ENCODE measurements at regions not wholly inside any gene's neighbourhood (a gene's known extent, or its start where the extent isn't known, plus 50 kb on each side); places are given as distances from the start of the nearest gene placed in this dataset.

DNA sequence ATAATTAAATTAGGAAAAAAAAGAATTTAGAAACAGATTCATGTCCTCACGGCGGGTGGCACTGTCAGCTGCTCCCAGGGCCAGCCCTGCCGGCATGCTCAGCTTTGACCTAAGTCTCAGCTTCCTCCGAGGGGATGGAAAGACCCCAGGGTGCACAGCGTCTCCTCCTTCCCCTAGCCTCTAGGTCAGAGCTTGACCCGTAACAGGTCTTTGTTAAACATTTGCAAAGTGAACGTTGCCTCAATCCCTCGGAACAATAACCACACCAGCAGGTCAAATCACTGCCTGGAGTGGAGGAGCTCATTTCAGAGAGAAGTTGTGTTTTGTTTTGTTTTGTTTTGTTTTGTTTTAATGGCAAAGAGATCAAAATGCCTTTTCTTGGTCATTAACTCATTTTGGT, 171.3 kb downstream of the TMEM18 start:
- TF ChIP-seq MXI1 (IDR thresholded peaks at IDR 0.05; ENCODE audit: low read depth, low read length) (no peak), MEF2A (IDR thresholded peaks at IDR 0.05; ENCODE audit: borderline replicate concordance, low read depth) (no peak), RFX5 (IDR thresholded peaks at IDR 0.05; ENCODE audit: low read length) (no peak), GABPA (IDR thresholded peaks at IDR 0.05; ENCODE audit: low read depth) (no peak), EP300 (IDR thresholded peaks at IDR 0.05; ENCODE audit: borderline replicate concordance in 1 of 2, low read depth in 1 of 2, low read length in 1 of 2) (no peak), JUND (IDR thresholded peaks at IDR 0.05) (no peak), EZH2phosphoT487 (IDR thresholded peaks at IDR 0.05; ENCODE audit: borderline replicate concordance, low read depth) (no peak), POLR2AphosphoS5 (IDR thresholded peaks at IDR 0.05; ENCODE audit: low read depth, low read length) (no peak)
- TF ChIP-seq, protein P1, sequence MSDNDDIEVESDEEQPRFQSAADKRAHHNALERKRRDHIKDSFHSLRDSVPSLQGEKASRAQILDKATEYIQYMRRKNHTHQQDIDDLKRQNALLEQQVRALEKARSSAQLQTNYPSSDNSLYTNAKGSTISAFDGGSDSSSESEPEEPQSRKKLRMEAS (IDR thresholded peaks at IDR 0.05; ENCODE audit: low read depth) = no peak
- TF ChIP-seq, protein P2, sequence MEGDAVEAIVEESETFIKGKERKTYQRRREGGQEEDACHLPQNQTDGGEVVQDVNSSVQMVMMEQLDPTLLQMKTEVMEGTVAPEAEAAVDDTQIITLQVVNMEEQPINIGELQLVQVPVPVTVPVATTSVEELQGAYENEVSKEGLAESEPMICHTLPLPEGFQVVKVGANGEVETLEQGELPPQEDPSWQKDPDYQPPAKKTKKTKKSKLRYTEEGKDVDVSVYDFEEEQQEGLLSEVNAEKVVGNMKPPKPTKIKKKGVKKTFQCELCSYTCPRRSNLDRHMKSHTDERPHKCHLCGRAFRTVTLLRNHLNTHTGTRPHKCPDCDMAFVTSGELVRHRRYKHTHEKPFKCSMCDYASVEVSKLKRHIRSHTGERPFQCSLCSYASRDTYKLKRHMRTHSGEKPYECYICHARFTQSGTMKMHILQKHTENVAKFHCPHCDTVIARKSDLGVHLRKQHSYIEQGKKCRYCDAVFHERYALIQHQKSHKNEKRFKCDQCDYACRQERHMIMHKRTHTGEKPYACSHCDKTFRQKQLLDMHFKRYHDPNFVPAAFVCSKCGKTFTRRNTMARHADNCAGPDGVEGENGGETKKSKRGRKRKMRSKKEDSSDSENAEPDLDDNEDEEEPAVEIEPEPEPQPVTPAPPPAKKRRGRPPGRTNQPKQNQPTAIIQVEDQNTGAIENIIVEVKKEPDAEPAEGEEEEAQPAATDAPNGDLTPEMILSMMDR (IDR thresholded peaks at IDR 0.05) = no peak
- TF ChIP-seq, protein P3, sequence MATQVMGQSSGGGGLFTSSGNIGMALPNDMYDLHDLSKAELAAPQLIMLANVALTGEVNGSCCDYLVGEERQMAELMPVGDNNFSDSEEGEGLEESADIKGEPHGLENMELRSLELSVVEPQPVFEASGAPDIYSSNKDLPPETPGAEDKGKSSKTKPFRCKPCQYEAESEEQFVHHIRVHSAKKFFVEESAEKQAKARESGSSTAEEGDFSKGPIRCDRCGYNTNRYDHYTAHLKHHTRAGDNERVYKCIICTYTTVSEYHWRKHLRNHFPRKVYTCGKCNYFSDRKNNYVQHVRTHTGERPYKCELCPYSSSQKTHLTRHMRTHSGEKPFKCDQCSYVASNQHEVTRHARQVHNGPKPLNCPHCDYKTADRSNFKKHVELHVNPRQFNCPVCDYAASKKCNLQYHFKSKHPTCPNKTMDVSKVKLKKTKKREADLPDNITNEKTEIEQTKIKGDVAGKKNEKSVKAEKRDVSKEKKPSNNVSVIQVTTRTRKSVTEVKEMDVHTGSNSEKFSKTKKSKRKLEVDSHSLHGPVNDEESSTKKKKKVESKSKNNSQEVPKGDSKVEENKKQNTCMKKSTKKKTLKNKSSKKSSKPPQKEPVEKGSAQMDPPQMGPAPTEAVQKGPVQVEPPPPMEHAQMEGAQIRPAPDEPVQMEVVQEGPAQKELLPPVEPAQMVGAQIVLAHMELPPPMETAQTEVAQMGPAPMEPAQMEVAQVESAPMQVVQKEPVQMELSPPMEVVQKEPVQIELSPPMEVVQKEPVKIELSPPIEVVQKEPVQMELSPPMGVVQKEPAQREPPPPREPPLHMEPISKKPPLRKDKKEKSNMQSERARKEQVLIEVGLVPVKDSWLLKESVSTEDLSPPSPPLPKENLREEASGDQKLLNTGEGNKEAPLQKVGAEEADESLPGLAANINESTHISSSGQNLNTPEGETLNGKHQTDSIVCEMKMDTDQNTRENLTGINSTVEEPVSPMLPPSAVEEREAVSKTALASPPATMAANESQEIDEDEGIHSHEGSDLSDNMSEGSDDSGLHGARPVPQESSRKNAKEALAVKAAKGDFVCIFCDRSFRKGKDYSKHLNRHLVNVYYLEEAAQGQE (IDR thresholded peaks at IDR 0.05; ENCODE audit: low read depth, low read length) = no peak
- TF ChIP-seq, protein P4, sequence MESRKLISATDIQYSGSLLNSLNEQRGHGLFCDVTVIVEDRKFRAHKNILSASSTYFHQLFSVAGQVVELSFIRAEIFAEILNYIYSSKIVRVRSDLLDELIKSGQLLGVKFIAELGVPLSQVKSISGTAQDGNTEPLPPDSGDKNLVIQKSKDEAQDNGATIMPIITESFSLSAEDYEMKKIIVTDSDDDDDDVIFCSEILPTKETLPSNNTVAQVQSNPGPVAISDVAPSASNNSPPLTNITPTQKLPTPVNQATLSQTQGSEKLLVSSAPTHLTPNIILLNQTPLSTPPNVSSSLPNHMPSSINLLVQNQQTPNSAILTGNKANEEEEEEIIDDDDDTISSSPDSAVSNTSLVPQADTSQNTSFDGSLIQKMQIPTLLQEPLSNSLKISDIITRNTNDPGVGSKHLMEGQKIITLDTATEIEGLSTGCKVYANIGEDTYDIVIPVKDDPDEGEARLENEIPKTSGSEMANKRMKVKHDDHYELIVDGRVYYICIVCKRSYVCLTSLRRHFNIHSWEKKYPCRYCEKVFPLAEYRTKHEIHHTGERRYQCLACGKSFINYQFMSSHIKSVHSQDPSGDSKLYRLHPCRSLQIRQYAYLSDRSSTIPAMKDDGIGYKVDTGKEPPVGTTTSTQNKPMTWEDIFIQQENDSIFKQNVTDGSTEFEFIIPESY (IDR thresholded peaks at IDR 0.05; ENCODE audit: borderline replicate concordance, low read depth) = no peak
